ENCODE measurements at regions not wholly inside any gene's neighbourhood (a gene's known extent, or its start where the extent isn't known, plus 50 kb on each side); places are given as distances from the start of the nearest gene placed in this dataset.

GRCh38 chr11:109165035-109165434 is 257.0 kb upstream of the C11orf87 start:
- no peak for DNase-seq (ENCODE audit: low read depth)

GRCh38 chr11:109166441-109166840 is 255.5 kb upstream of the C11orf87 start:
- no peak for DNase-seq (ENCODE audit: low read depth)

GRCh38 chr11:109173504-109173903 is 248.5 kb upstream of the C11orf87 start:
- no peak for DNase-seq (ENCODE audit: low read depth)

- no peak for DNase-seq (ENCODE audit: low read depth)
Observed at GRCh38 chr11:109184376-109184775, 237.6 kb upstream of the C11orf87 start.

- DNase-seq (ENCODE audit: low read depth), result no peak
Observed at GRCh38 chr11:109192864-109193263, 229.1 kb upstream of the C11orf87 start.

- no peak for DNase-seq (ENCODE audit: low read depth)
Observed at GRCh38 chr11:109193880-109194279, 228.1 kb upstream of the C11orf87 start.

GRCh38 chr11:109196016-109196415 is 226.0 kb upstream of the C11orf87 start:
- DNase-seq (ENCODE audit: low read depth), result no peak

- peak; percentile 42 for DNase-seq (ENCODE audit: low read depth)
Observed at GRCh38 chr11:109197656-109198055, 224.3 kb upstream of the C11orf87 start.

- DNase-seq (ENCODE audit: low read depth), result no peak
Observed at GRCh38 chr11:109203176-109203575, 218.8 kb upstream of the C11orf87 start.

- DNase-seq (ENCODE audit: low read depth), result no peak
Observed at GRCh38 chr11:109205312-109205711, 216.7 kb upstream of the C11orf87 start.

GRCh38 chr11:109208121-109208520 is 213.9 kb upstream of the C11orf87 start:
- no peak for DNase-seq (ENCODE audit: low read depth)

- no peak for DNase-seq (ENCODE audit: low read depth)
Observed at GRCh38 chr11:109209572-109209971, 212.4 kb upstream of the C11orf87 start.

- no peak for DNase-seq (ENCODE audit: low read depth)
Observed at GRCh38 chr11:109221190-109221589, 200.8 kb upstream of the C11orf87 start.

GRCh38 chr11:109222761-109223160 is 199.2 kb upstream of the C11orf87 start:
- DNase-seq (ENCODE audit: low read depth), result no peak

GRCh38 chr11:109223451-109223850 is 198.5 kb upstream of the C11orf87 start:
- no peak for DNase-seq (ENCODE audit: low read depth)

GRCh38 chr11:109229682-109230081 is 192.3 kb upstream of the C11orf87 start:
- DNase-seq (ENCODE audit: low read depth), result peak; percentile 23

GRCh38 chr11:109236188-109236587 is 185.8 kb upstream of the C11orf87 start:
- no peak for DNase-seq (ENCODE audit: low read depth)

GRCh38 chr11:109236696-109237095 is 185.3 kb upstream of the C11orf87 start:
- peak; percentile 86 for DNase-seq (ENCODE audit: low read depth)

- peak; percentile 27 for DNase-seq (ENCODE audit: low read depth)
Observed at GRCh38 chr11:109237636-109238035, 184.4 kb upstream of the C11orf87 start.

GRCh38 chr11:109241988-109242536 is 179.9 kb upstream of the C11orf87 start:
- no peak for DNase-seq (ENCODE audit: low read depth)

GRCh38 chr11:109247071-109247470 is 174.9 kb upstream of the C11orf87 start:
- no peak for DNase-seq (ENCODE audit: low read depth)

- peak; percentile 32 for DNase-seq (ENCODE audit: low read depth)
Observed at GRCh38 chr11:109249597-109249996, 172.4 kb upstream of the C11orf87 start.

GRCh38 chr11:109251230-109251629 is 170.8 kb upstream of the C11orf87 start:
- no peak for DNase-seq (ENCODE audit: low read depth)

- DNase-seq (ENCODE audit: low read depth), result peak; percentile 7
Observed at GRCh38 chr11:109264128-109264527, 157.9 kb upstream of the C11orf87 start.
